ENCODE measurements at regions not wholly inside any gene's neighbourhood (a gene's known extent, or its start where the extent isn't known, plus 50 kb on each side); places are given as distances from the start of the nearest gene placed in this dataset.

DNA sequence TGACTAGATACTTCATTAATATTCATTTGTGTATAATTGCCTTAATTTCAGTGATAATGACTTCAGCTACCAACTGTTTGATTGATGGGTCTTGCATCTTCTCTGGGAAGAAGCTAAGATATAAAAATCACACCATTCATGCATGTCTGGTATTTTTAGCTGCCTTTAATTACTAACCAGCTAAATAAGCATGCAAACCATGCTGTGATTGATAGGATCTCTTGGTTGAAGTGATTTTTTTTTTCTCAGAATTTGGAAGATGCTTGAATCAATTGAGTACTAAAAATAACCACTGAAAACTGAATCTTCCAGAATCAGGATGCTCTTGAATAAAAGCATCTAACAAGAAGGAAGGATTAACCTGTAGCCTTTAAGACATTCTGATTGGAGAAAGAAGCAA, 668.8 kb downstream of the TDRD15 start:
- TF ChIP-seq, protein P1, sequence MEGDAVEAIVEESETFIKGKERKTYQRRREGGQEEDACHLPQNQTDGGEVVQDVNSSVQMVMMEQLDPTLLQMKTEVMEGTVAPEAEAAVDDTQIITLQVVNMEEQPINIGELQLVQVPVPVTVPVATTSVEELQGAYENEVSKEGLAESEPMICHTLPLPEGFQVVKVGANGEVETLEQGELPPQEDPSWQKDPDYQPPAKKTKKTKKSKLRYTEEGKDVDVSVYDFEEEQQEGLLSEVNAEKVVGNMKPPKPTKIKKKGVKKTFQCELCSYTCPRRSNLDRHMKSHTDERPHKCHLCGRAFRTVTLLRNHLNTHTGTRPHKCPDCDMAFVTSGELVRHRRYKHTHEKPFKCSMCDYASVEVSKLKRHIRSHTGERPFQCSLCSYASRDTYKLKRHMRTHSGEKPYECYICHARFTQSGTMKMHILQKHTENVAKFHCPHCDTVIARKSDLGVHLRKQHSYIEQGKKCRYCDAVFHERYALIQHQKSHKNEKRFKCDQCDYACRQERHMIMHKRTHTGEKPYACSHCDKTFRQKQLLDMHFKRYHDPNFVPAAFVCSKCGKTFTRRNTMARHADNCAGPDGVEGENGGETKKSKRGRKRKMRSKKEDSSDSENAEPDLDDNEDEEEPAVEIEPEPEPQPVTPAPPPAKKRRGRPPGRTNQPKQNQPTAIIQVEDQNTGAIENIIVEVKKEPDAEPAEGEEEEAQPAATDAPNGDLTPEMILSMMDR (conservative IDR thresholded peaks at IDR 0.05) = no peak
- no peak for DNase-seq (ENCODE audit: low read depth, low spot score)
- Mint-ChIP-seq H3K9me3 (no peaks in the 10 kb centered on the region), H3K27me3 (ENCODE audit: low read depth) (peaks cover 27% of the 10 kb centered on the region), H3K27ac (ENCODE audit: unreplicated experiment) (no peak overlapping the region), H3K36me3 (ENCODE audit: low read depth) (no peaks in the 10 kb centered on the region), H3K4me3 (no peak overlapping the region), H3K4me1 (no peaks in the 10 kb centered on the region)

DNA sequence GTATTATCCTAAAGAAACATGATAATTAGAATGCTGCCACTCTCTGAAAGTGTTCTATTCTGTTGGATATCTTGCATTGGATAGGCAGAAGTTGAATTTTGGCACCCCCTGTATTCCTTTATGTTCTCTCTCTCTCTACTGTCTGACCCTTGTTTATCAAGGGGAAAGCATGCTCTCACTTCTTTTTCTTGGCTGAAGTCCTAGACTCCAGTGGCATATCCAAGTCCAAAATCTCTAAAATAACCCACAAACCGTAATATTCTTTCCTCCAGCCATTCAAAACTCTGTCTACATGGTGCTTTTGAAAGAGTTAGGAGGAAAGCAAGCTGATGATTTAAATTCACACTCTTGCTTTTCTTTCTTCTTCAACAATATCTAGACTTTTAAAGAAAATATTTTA, 669.7 kb downstream of the TDRD15 start:
- Mint-ChIP-seq H3K4me3 (no peak overlapping the region), H3K27me3 (ENCODE audit: low read depth) (peaks cover 23% of the 10 kb centered on the region), H3K27ac (ENCODE audit: unreplicated experiment) (no peak overlapping the region), H3K9me3 (no peaks in the 10 kb centered on the region), H3K36me3 (ENCODE audit: low read depth) (no peaks in the 10 kb centered on the region), H3K4me1 (no peaks in the 10 kb centered on the region)
- TF ChIP-seq, protein P1 (conservative IDR thresholded peaks at IDR 0.05) = no peak
- DNase-seq (ENCODE audit: low read depth, low spot score) = no peak

DNA sequence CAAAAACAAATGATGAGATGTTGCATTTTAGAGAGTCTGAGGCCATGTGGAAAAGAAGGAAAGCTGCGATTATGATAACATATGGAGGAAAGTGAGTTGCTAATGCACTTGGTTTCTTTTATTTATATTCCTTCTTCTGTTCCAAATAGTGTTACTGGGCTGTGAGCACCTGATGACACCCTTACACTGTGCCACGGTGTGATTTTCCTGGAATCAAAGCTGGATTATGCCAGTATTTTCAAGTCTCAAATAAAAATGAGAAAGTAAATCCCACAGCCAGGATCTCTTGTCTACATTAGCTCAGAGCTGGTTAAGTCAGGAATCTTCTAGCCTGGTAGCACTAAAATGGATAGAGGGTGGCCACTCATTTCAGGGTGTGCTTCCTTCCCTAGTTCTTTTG, 670.8 kb downstream of the TDRD15 start:
- H3K27ac Mint-ChIP-seq (ENCODE audit: unreplicated experiment) = no peak overlapping the region
- H3K9me3 Mint-ChIP-seq = no peaks in the 10 kb centered on the region
- H3K27me3 Mint-ChIP-seq (ENCODE audit: low read depth) = peaks cover 21% of the 10 kb centered on the region
- H3K4me1 Mint-ChIP-seq = no peaks in the 10 kb centered on the region
- TF ChIP-seq, protein P1 (conservative IDR thresholded peaks at IDR 0.05) = no peak
- no peak overlapping the region for H3K4me3 Mint-ChIP-seq
- no peaks in the 10 kb centered on the region for H3K36me3 Mint-ChIP-seq (ENCODE audit: low read depth)
- DNase-seq (ENCODE audit: low read depth, low spot score) = no peak

DNA sequence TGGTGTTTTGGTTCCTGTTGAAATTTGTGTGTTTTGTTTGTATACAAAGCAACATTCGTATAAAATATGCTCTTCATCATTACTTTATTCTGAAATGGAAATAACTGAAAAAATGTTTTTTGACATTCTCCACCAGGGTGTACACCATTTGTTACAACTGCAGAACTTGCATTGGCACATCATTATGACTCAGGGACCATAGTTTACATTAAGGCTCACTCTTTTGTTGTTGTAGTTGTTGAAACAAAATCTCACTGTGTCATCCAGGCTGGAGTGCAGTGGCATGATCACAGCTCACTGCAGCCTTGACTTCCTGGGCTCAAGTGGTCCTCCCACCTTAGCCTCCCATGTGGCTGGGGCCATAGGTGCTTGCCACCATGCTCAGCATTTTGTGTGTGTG, 676.6 kb downstream of the TDRD15 start:
- Mint-ChIP-seq H3K36me3 (ENCODE audit: low read depth) (no peaks in the 10 kb centered on the region), H3K27ac (ENCODE audit: unreplicated experiment) (no peak overlapping the region), H3K27me3 (ENCODE audit: low read depth) (peaks cover 8% of the 10 kb centered on the region), H3K4me1 (no peaks in the 10 kb centered on the region), H3K4me3 (no peak overlapping the region), H3K9me3 (no peaks in the 10 kb centered on the region)
- no peak for DNase-seq (ENCODE audit: low read depth, low spot score)
- TF ChIP-seq, protein P1 (conservative IDR thresholded peaks at IDR 0.05) = no peak

DNA sequence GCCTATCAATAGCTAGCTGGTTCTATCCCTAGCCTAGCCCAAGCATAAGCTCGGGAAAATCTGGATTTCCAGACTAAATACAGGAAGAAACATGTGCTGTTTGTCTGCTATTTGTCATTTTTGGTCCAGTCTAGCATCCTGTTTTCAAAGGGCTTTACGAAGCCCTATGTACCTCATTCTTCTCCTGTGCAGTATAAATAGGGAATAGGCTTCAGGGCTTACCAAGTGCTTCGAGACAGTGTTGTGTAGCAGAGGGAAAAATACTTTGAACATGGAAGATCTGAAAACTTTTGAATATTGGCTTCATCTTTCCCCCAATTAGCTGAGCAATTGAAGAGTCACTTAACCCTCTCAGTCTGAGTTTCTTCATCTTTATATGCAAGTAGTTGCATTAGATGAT, 679.8 kb downstream of the TDRD15 start:
- Mint-ChIP-seq H3K4me3 (no peak overlapping the region), H3K9me3 (no peaks in the 10 kb centered on the region), H3K4me1 (no peaks in the 10 kb centered on the region), H3K27ac (ENCODE audit: unreplicated experiment) (no peak overlapping the region), H3K36me3 (ENCODE audit: low read depth) (no peaks in the 10 kb centered on the region), H3K27me3 (ENCODE audit: low read depth) (peaks cover 7% of the 10 kb centered on the region)
- DNase-seq (ENCODE audit: low read depth, low spot score) = no peak
- TF ChIP-seq, protein P1 (conservative IDR thresholded peaks at IDR 0.05) = no peak

DNA sequence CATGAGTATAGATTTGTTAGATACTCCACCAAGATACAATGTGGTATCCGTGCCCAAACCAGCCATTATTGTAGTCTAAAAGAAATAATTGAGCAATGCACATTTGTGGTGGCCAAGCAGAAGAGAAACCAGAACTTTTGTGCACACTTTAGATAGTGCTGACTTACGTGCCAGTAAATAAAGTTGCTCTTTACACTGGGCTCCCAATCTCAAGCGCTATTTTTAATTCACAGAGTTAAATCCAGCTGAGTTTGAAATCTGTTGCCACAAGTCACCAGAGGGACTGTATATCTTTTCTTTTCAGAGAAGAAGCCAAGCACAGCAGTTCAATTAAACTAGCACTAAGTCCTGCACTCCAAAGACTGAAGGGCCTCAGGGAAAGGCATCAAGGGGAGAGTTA, 680.4 kb downstream of the TDRD15 start:
- no peaks in the 10 kb centered on the region for H3K9me3 Mint-ChIP-seq
- peaks cover 7% of the 10 kb centered on the region for H3K27me3 Mint-ChIP-seq (ENCODE audit: low read depth)
- TF ChIP-seq, protein P1 (conservative IDR thresholded peaks at IDR 0.05) = no peak
- H3K27ac Mint-ChIP-seq (ENCODE audit: unreplicated experiment) = no peak overlapping the region
- no peaks in the 10 kb centered on the region for H3K36me3 Mint-ChIP-seq (ENCODE audit: low read depth)
- no peak overlapping the region for H3K4me3 Mint-ChIP-seq
- H3K4me1 Mint-ChIP-seq = no peaks in the 10 kb centered on the region
- no peak for DNase-seq (ENCODE audit: low read depth, low spot score)

Data from neural crest cell (in vitro differentiated cells).